ENCODE measurements at regions not wholly inside any gene's neighbourhood (a gene's known extent, or its start where the extent isn't known, plus 50 kb on each side); places are given as distances from the start of the nearest gene placed in this dataset.

- no peak overlapping the region for H3K4me3 Mint-ChIP-seq
- peaks cover 10% of the 10 kb centered on the region for H3K9me3 Mint-ChIP-seq
- no peak overlapping the region for H3K27ac Mint-ChIP-seq
- peaks cover 3% of the 10 kb centered on the region for H3K27me3 Mint-ChIP-seq (ENCODE audit: low read depth)
- H3K4me1 Mint-ChIP-seq (ENCODE audit: low read depth) = no peaks in the 10 kb centered on the region
- no peaks in the 10 kb centered on the region for H3K36me3 Mint-ChIP-seq (ENCODE audit: low read depth)
These were observed 136.8 kb upstream of the C14orf180 start for GRCh38 chr14:104442631-104443390.

GRCh38 chr14:104443391-104444158 is 136.0 kb upstream of the C14orf180 start:
- H3K27ac Mint-ChIP-seq = no peak overlapping the region
- peaks cover 15% of the 10 kb centered on the region for H3K9me3 Mint-ChIP-seq
- H3K4me1 Mint-ChIP-seq (ENCODE audit: low read depth) = no peaks in the 10 kb centered on the region
- H3K36me3 Mint-ChIP-seq (ENCODE audit: low read depth) = no peaks in the 10 kb centered on the region
- peaks cover 10% of the 10 kb centered on the region for H3K27me3 Mint-ChIP-seq (ENCODE audit: low read depth)
- no peak overlapping the region for H3K4me3 Mint-ChIP-seq

- no peak overlapping the region for H3K4me3 Mint-ChIP-seq
- H3K36me3 Mint-ChIP-seq (ENCODE audit: low read depth) = no peaks in the 10 kb centered on the region
- H3K9me3 Mint-ChIP-seq = peaks cover 21% of the 10 kb centered on the region
- H3K4me1 Mint-ChIP-seq (ENCODE audit: low read depth) = no peaks in the 10 kb centered on the region
- H3K27me3 Mint-ChIP-seq (ENCODE audit: low read depth) = peaks cover 16% of the 10 kb centered on the region
- H3K27ac Mint-ChIP-seq = no peak overlapping the region
These were observed 135.2 kb upstream of the C14orf180 start for GRCh38 chr14:104444159-104445030.

DNA sequence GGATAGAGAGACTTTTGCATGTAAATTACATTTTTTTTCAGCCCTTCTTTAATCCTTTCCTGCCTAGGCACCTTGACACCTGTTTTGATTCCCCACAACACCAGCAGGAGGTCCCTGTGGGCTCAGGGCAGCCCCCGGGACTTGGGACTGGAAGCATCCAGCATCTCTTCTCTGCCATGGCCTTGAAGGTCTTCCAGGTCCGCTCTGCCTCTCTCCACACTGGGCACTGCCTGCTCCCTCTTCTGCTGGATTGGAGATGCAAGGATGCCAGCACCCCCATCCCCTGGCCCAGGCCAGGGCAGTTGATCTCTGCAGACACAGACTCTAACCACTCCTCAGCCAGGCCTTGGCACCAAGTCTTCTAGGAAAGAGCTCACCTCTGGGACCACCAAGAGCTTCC is 134.5 kb upstream of the C14orf180 start:
- H3K9me3 Mint-ChIP-seq = peaks cover 21% of the 10 kb centered on the region
- peaks cover 17% of the 10 kb centered on the region for H3K27me3 Mint-ChIP-seq (ENCODE audit: low read depth)
- no peak overlapping the region for H3K4me3 Mint-ChIP-seq
- no peaks in the 10 kb centered on the region for H3K4me1 Mint-ChIP-seq (ENCODE audit: low read depth)
- H3K27ac Mint-ChIP-seq = no peak overlapping the region
- no peaks in the 10 kb centered on the region for H3K36me3 Mint-ChIP-seq (ENCODE audit: low read depth)

GRCh38 chr14:104445832-104446381 is 133.7 kb upstream of the C14orf180 start:
- no peaks in the 10 kb centered on the region for H3K4me1 Mint-ChIP-seq (ENCODE audit: low read depth)
- H3K27ac Mint-ChIP-seq = no peak overlapping the region

DNA sequence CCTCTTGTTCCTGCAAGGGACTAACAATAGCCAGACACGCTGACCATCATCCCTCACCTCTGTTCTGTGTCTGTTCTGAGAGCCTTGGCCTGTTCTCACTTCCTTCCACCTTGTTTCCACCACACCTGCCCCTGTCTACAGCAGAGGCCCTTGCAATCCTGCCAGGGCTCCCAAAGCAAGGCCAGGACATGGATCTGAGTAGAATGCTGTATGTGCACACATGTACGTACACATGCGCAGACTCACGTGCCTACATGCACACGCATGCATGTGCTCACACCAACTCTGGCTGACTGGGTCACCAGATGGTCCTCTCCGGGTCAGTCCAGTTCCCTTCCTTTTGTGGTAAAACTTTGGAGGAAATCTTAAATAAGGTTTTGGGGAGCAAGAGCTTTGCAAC is 133.0 kb upstream of the C14orf180 start:
- Mint-ChIP-seq H3K36me3 (ENCODE audit: low read depth) (no peaks in the 10 kb centered on the region), H3K27me3 (ENCODE audit: low read depth) (peaks cover 20% of the 10 kb centered on the region), H3K9me3 (peaks cover 21% of the 10 kb centered on the region), H3K4me3 (no peak overlapping the region), H3K27ac (no peak overlapping the region), H3K4me1 (ENCODE audit: low read depth) (no peaks in the 10 kb centered on the region)

More at GRCh38 chr14:104445832-104446381, 133.7 kb upstream of the C14orf180 start:
- peaks cover 20% of the 10 kb centered on the region for H3K27me3 Mint-ChIP-seq (ENCODE audit: low read depth)
- peaks cover 21% of the 10 kb centered on the region for H3K9me3 Mint-ChIP-seq
- no peak overlapping the region for H3K4me3 Mint-ChIP-seq
- no peaks in the 10 kb centered on the region for H3K36me3 Mint-ChIP-seq (ENCODE audit: low read depth)

- Mint-ChIP-seq H3K4me1 (ENCODE audit: low read depth) (no peaks in the 10 kb centered on the region), H3K4me3 (no peak overlapping the region), H3K36me3 (ENCODE audit: low read depth) (no peaks in the 10 kb centered on the region), H3K27ac (no peak overlapping the region), H3K27me3 (ENCODE audit: low read depth) (peaks cover 26% of the 10 kb centered on the region), H3K9me3 (peaks cover 21% of the 10 kb centered on the region)
These were observed 131.8 kb upstream of the C14orf180 start for GRCh38 chr14:104447750-104448149.

DNA sequence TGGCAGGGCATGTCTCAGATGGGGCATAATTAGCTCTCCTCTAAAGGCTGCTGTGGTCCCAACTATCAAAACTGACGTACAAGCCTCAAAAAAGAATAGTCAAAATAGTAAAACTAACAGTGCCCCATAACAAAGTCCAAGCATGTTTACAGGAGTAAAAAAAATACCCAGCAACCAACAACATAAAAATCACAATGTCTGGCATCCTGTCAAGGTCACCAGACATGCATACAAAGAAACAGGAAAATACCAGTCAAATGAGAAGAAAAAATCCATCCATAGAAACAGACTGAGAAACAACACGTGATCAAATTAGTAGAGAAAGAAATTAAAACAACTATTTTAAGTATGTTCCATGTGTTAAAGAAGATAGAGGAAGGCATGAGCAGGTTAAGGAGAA is 131.2 kb upstream of the C14orf180 start:
- no peaks in the 10 kb centered on the region for H3K36me3 Mint-ChIP-seq (ENCODE audit: low read depth)
- no peak overlapping the region for H3K4me3 Mint-ChIP-seq
- H3K27ac Mint-ChIP-seq = no peak overlapping the region
- no peaks in the 10 kb centered on the region for H3K4me1 Mint-ChIP-seq (ENCODE audit: low read depth)
- peaks cover 26% of the 10 kb centered on the region for H3K27me3 Mint-ChIP-seq (ENCODE audit: low read depth)
- peaks cover 21% of the 10 kb centered on the region for H3K9me3 Mint-ChIP-seq

DNA sequence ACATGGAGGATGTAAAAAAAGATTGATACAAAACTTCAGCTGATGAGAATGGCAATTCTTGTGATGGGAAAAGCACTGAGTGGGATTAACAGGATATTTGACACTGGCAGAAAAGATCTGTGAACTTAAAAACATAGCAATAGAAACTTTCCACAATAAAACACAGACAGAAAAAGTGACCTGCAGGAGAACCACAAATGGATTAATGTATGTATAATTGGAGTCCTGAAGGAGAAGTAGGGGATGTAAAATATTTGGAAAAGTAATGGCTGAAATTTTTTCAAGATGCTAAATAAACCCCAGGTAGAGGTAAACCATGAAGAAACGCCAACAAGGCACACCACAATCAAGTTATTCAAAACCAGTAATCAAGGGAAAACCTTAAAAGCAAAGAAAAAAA is 130.8 kb upstream of the C14orf180 start:
- Mint-ChIP-seq H3K36me3 (ENCODE audit: low read depth) (no peaks in the 10 kb centered on the region), H3K27me3 (ENCODE audit: low read depth) (peaks cover 26% of the 10 kb centered on the region), H3K27ac (no peak overlapping the region)

DNA sequence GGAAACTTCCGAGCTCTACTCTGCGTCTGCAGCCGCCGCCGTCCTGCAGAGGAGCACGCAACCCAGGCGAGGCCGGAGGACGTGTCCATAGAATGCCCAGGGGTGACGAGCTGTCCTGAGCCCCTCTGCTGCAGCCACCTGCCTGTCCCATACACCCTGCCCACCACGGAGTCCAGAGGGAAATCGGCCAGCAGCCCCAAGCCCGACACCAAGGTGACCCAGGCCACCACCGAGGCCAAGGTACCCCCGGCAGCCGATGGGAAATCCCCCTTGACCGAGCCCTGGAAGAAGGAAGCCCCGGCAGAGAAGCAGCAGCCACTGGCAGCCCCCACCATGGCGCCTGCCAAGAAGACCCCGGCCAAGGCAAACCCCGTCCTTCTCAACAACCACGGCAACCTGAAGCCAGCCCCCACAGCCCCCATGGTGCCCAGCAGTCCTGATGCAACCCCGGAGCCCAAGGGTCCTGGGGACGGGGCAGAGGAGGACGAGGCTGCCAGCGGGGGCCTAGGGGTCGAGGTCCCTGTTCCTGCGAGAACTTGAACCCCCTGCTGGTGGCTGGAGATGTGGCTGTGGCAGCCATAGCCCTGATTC is 128.7 kb upstream of the C14orf180 start:
- Mint-ChIP-seq H3K9me3 (peaks cover 13% of the 10 kb centered on the region), H3K4me1 (ENCODE audit: low read depth) (no peaks in the 10 kb centered on the region), H3K27ac (no peak overlapping the region), H3K27me3 (ENCODE audit: low read depth) (peaks cover 39% of the 10 kb centered on the region), H3K4me3 (no peak overlapping the region), H3K36me3 (ENCODE audit: low read depth) (no peaks in the 10 kb centered on the region)

More for the DNA sequence above, 130.8 kb upstream of the C14orf180 start:
- Mint-ChIP-seq H3K4me1 (ENCODE audit: low read depth) (no peaks in the 10 kb centered on the region), H3K4me3 (no peak overlapping the region), H3K9me3 (peaks cover 21% of the 10 kb centered on the region)

DNA sequence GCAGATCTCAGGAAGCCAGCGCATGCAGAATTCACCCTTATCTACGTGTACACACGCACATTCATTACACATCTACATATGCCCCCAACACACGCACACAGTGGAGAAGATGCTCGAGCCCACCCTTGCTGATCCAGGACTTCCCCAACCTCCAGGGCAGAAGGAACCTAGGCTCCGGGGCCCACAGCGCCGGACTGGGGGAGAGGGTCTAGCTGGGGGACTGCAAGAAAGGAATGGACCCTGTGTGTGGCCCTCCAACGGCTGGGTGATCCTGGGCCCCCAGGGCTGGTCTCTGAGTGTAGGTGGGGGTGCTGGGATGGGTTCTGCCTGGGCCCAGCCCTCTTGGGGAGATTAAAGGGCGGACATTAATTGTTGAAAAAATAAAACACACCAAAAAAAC is 128.1 kb upstream of the C14orf180 start:
- Mint-ChIP-seq H3K4me1 (ENCODE audit: low read depth) (no peaks in the 10 kb centered on the region), H3K4me3 (no peak overlapping the region), H3K27me3 (ENCODE audit: low read depth) (peaks cover 42% of the 10 kb centered on the region), H3K9me3 (peaks cover 13% of the 10 kb centered on the region), H3K36me3 (ENCODE audit: low read depth) (no peaks in the 10 kb centered on the region), H3K27ac (no peak overlapping the region)

- H3K9me3 Mint-ChIP-seq = no peaks in the 10 kb centered on the region
- no peak overlapping the region for H3K27ac Mint-ChIP-seq
- no peak overlapping the region for H3K4me3 Mint-ChIP-seq
- H3K4me1 Mint-ChIP-seq (ENCODE audit: low read depth) = no peaks in the 10 kb centered on the region
- H3K36me3 Mint-ChIP-seq (ENCODE audit: low read depth) = no peaks in the 10 kb centered on the region
- peaks cover 63% of the 10 kb centered on the region for H3K27me3 Mint-ChIP-seq (ENCODE audit: low read depth)
These were observed 120.7 kb upstream of the C14orf180 start for GRCh38 chr14:104458845-104459244.

- Mint-ChIP-seq H3K27me3 (ENCODE audit: low read depth) (peaks cover 51% of the 10 kb centered on the region), H3K4me1 (ENCODE audit: low read depth) (no peaks in the 10 kb centered on the region), H3K27ac (no peak overlapping the region), H3K36me3 (ENCODE audit: low read depth) (no peaks in the 10 kb centered on the region), H3K4me3 (no peak overlapping the region), H3K9me3 (no peaks in the 10 kb centered on the region)
These were observed 118.5 kb upstream of the C14orf180 start for GRCh38 chr14:104460791-104461651.
